ENCODE measurements at regions not wholly inside any gene's neighbourhood (a gene's known extent, or its start where the extent isn't known, plus 50 kb on each side); places are given as distances from the start of the nearest gene placed in this dataset.
"Not testable (repeated sequence)": the region's sequence is repeated elsewhere in the genome, so short reads cannot be mapped to it uniquely, and the experiment has no call there.

GRCh38 chr7:92898798-92899197 lies 62.4 kb upstream of the CDK6 start:
- 86% methylated on average over 5 of the region's 5 CpGs; no CpG with 5 or more reads in 1 of the 2 donors for WGBS, 2 donors (ENCODE audit: low coverage in 1 of 2)
- H3K4me1 ChIP-seq = no peaks in the 10 kb centered on the region
- no peak for DNase-seq
- peaks cover 0 to 4% of the 10 kb centered on the region in 2 donors for H3K9me3 ChIP-seq
- no peak for TF ChIP-seq POLR2AphosphoS5 (IDR thresholded peaks at IDR 0.05)
- TF ChIP-seq, protein P1, sequence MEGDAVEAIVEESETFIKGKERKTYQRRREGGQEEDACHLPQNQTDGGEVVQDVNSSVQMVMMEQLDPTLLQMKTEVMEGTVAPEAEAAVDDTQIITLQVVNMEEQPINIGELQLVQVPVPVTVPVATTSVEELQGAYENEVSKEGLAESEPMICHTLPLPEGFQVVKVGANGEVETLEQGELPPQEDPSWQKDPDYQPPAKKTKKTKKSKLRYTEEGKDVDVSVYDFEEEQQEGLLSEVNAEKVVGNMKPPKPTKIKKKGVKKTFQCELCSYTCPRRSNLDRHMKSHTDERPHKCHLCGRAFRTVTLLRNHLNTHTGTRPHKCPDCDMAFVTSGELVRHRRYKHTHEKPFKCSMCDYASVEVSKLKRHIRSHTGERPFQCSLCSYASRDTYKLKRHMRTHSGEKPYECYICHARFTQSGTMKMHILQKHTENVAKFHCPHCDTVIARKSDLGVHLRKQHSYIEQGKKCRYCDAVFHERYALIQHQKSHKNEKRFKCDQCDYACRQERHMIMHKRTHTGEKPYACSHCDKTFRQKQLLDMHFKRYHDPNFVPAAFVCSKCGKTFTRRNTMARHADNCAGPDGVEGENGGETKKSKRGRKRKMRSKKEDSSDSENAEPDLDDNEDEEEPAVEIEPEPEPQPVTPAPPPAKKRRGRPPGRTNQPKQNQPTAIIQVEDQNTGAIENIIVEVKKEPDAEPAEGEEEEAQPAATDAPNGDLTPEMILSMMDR (IDR thresholded peaks at IDR 0.05) = no peak
- TF ChIP-seq EP300 (IDR thresholded peaks at IDR 0.05; ENCODE audit: low read depth) = no peak
- no peak for TF ChIP-seq POLR2A (IDR thresholded peaks at IDR 0.05)
- no peaks in the 10 kb centered on the region for H3K27me3 ChIP-seq
- H3K36me3 ChIP-seq = no peaks in the 10 kb centered on the region
- intact Hi-C loops (cut with DNase I; ENCODE audit: low total_unique reads) (no loop called here), in situ Hi-C loops (cut with MboI; ENCODE audit: low pct_ligation_motif_present in 1 of 4, low pct_unique_long_range_greater_than_20kb in 1 of 4, low sequenced_read_pairs in 3 of 4) (no loop called here)
- H3K4me3 ChIP-seq = no peak overlapping the region
- H3K27ac ChIP-seq = no peak overlapping the region

GRCh38 chr7:92894857-92895256 lies 58.5 kb upstream of the CDK6 start:
- in situ Hi-C loops (cut with MboI; ENCODE audit: low pct_ligation_motif_present in 1 of 4, low pct_unique_long_range_greater_than_20kb in 1 of 4, low sequenced_read_pairs in 3 of 4); H3K4me1 ChIP-seq; H3K9me3 ChIP-seq; DNase-seq; H3K27me3 ChIP-seq; H3K27ac ChIP-seq; intact Hi-C loops (cut with DNase I; ENCODE audit: low total_unique reads); H3K4me3 ChIP-seq; H3K36me3 ChIP-seq: not testable (repeated sequence)
- 94 to 95% methylated on average over 2 of the region's 2 CpGs for WGBS, 2 donors (ENCODE audit: low coverage in 1 of 2)

- no peak overlapping the region for H3K4me3 ChIP-seq
- no peak for DNase-seq
- intact Hi-C loops (cut with DNase I; ENCODE audit: low total_unique reads) = no loop called here
- H3K27me3 ChIP-seq = no peaks in the 10 kb centered on the region
- TF ChIP-seq EP300 (IDR thresholded peaks at IDR 0.05; ENCODE audit: low read depth) = no peak
- no peaks in the 10 kb centered on the region for H3K36me3 ChIP-seq
- in situ Hi-C loops (cut with MboI; ENCODE audit: low pct_ligation_motif_present in 1 of 4, low pct_unique_long_range_greater_than_20kb in 1 of 4, low sequenced_read_pairs in 3 of 4) = no loop called here
- no peak overlapping the region for H3K27ac ChIP-seq
- H3K9me3 ChIP-seq = peaks cover 0 to 5% of the 10 kb centered on the region in 2 donors
- H3K4me1 ChIP-seq = no peaks in the 10 kb centered on the region
- WGBS, 2 donors (ENCODE audit: low coverage in 1 of 2) = 97% methylated on average over 3 of the region's 3 CpGs; no CpG with 5 or more reads in 1 of the 2 donors
Measured at GRCh38 chr7:92889081-92889480, 52.7 kb upstream of the CDK6 start.

Small RNAs in the stretch of these regions (small RNA-seq; reads per million reads assigned to genes)
- 0 reads per million in 4 donors for gene RN7SL7P
